H1 (cell line): ENCODE measurements at regions not wholly inside any gene's neighbourhood (a gene's known extent, or its start where the extent isn't known, plus 50 kb on each side); places are given as distances from the start of the nearest gene placed in this dataset.

Experiments used
- BRCA1 ChIP-seq: IDR thresholded peaks from 2 replicates; pipeline ENCODE4 v1.6.1; 2012; ENCODE audit warnings: low read depth, low read length, improper control_type of control experiment
- POLR2AphosphoS5 ChIP-seq: IDR thresholded peaks from 2 replicates; pipeline ENCODE4 v1.6.1; 2011; ENCODE audit warnings: low read depth, low read length
- RNF2 ChIP-seq: fragments of 200-900, 300-1000 bp; sonication (generic); IDR thresholded peaks from 2 replicates; pipeline ENCODE4 v1.7.1; 2016; ENCODE audit warnings: borderline replicate concordance, low read depth, mild to moderate bottlenecking, antibody characterized with exemption, low read length; ENCODE audit not compliant: poor library complexity, severe bottlenecking; ENCODE audit errors: missing control alignments
- RXRA ChIP-seq: IDR thresholded peaks from 2 replicates; pipeline ENCODE4 v1.6.1; 2011; ENCODE audit warnings: low read depth, mild to moderate bottlenecking, low read length, moderate library complexity; ENCODE audit not compliant: insufficient read depth
- SRF ChIP-seq: IDR thresholded peaks from 2 replicates; pipeline ENCODE4 v1.6.1; 2011; ENCODE audit warnings: mild to moderate bottlenecking, low read depth, low read length, moderate library complexity

DNA sequence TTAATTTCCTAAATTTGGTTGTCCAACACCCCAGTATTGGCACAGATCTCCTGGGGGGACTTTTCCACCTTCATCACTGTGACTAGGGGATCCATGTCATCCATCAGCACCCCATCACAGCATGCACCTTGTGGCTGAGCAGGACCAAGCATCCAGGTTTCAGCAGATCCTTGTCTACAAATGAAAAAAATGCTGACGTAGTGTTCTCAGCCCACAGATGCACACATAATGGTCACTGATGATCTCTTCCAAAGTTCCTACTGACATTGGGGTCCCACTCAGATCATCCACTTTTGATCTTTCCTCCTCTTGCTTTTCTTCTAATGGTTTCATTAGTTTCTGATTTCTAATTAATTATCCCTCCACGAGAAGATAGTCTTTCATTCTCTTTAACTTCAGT, 373.1 kb downstream of the TBX15 start (continued):
- TF ChIP-seq SRF (no peak), RXRA (no peak), POLR2AphosphoS5 (no peak), BRCA1 (no peak), RNF2 (no peak)
